MM.1S (cell line): ENCODE measurements at regions not wholly inside any gene's neighbourhood (a gene's known extent, or its start where the extent isn't known, plus 50 kb on each side); places are given as distances from the start of the nearest gene placed in this dataset.

ENCODE experiments used
- EZH2 ChIP-seq: fragments of 300-600 bp; sonication (generic); optimal IDR thresholded peaks from 2 replicates; pipeline ENCODE3; 2017; ENCODE audit warnings: low read depth, mild to moderate bottlenecking, antibody characterized with exemption, low read length, mixed read lengths
- TF ChIP-seq, protein P1 (sequence below): fragments of 300-600 bp; sonication (generic); IDR thresholded peaks from 2 replicates; pipeline ENCODE4 v1.5.1; 2016; ENCODE audit warnings: antibody characterized with exemption, low read length, mixed read lengths

DNA sequence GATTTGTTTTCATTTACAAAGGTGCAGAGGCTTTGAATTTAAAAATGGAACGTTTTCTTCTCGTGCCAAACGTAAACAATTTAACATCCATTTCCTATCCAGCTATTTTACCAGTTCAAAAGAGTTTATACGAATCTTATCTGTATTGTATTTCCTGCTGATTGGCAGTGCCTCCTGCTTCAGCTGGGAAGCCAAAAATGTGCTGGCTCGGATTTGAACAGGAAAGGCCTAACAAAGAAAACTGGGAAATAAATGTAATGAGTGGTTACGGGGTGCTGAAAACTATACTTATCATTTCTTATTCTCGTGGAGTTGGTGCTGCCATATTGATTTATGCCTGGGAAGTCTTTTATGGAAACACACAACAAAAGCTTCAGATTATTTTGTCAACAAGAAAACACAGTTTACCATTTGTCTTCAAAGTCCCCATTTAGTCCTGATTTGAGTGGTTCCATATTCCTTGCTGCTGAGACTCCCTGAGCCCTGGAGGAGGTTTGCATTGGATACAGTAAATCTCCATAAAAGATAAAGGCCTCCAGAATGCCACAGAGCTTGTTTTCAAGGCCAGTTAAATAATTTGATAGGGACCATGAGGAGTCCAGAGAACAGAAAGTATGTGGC, 507.4 kb downstream of the RASEF start:
- TF ChIP-seq, protein P1, sequence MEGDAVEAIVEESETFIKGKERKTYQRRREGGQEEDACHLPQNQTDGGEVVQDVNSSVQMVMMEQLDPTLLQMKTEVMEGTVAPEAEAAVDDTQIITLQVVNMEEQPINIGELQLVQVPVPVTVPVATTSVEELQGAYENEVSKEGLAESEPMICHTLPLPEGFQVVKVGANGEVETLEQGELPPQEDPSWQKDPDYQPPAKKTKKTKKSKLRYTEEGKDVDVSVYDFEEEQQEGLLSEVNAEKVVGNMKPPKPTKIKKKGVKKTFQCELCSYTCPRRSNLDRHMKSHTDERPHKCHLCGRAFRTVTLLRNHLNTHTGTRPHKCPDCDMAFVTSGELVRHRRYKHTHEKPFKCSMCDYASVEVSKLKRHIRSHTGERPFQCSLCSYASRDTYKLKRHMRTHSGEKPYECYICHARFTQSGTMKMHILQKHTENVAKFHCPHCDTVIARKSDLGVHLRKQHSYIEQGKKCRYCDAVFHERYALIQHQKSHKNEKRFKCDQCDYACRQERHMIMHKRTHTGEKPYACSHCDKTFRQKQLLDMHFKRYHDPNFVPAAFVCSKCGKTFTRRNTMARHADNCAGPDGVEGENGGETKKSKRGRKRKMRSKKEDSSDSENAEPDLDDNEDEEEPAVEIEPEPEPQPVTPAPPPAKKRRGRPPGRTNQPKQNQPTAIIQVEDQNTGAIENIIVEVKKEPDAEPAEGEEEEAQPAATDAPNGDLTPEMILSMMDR: no peak
- TF ChIP-seq EZH2: no peak
